CD4-positive, alpha-beta memory T cell (primary cell): ENCODE measurements at regions not wholly inside any gene's neighbourhood (a gene's known extent, or its start where the extent isn't known, plus 50 kb on each side); places are given as distances from the start of the nearest gene placed in this dataset.
"Not testable (repeated sequence)": the region's sequence is repeated elsewhere in the genome, so short reads cannot be mapped to it uniquely, and the experiment has no call there.

Experiments used
- CTCF ChIA-PET: fragments of 350-600 bp; sonication (Branson Sonifier 250); formaldehyde crosslinking; loops from one replicate; lab custom pipeline; 2021; ENCODE audit warnings: inconsistent platforms; ENCODE audit not compliant: partially characterized antibody; lab: Charles Lee
- POLR2A ChIA-PET: fragments of 350-600 bp; sonication (Branson Sonifier 250); formaldehyde crosslinking; loops from one replicate; lab custom pipeline; 2021; ENCODE audit not compliant: partially characterized antibody; lab: Charles Lee
- DNase-seq, 5 donors: peaks; one replicate each; pipeline versions ENCODE4 v3.0.0 to v3.0.0-alpha.2; 2020 to 2022; ENCODE audit warnings: mixed read lengths in 1 of 5
- H3K27ac ChIP-seq: one replicate; pipeline ENCODE4 v1.7.0; 2013; ENCODE audit warnings: low read depth, low read length
- H3K27me3 ChIP-seq: 2 replicates; pipeline ENCODE4 v1.7.0; 2013; ENCODE audit warnings: mild to moderate bottlenecking, low read length, moderate library complexity; ENCODE audit not compliant: insufficient read depth
- H3K36me3 ChIP-seq: 2 replicates; pipeline ENCODE4 v1.7.0; 2013; ENCODE audit warnings: mild to moderate bottlenecking, low read length, moderate library complexity; ENCODE audit not compliant: insufficient read depth
- H3K4me1 ChIP-seq: 2 replicates; pipeline ENCODE4 v1.7.0; 2013; ENCODE audit warnings: mild to moderate bottlenecking, low read length, moderate library complexity; ENCODE audit not compliant: insufficient read depth
- H3K4me3 ChIP-seq, 2 donors: one replicate each; pipeline ENCODE4 v1.7.0; 2013; ENCODE audit warnings: low read length in 2 of 2, mild to moderate bottlenecking in 1 of 2
- H3K9me3 ChIP-seq, 2 donors: one replicate each; pipeline ENCODE4 v1.7.0; 2013; ENCODE audit warnings: low read length in 2 of 2, control low read depth in 1 of 2; ENCODE audit not compliant: control insufficient read depth in 1 of 2
- H3K27ac Mint-ChIP-seq, 7 donors: one replicate each; pipeline ENCODE4 v1.8.0; 2020 to 2021; ENCODE audit warnings: mixed read lengths in 7 of 7, mild to moderate bottlenecking in 6 of 7, inconsistent platforms in 3 of 7, moderate library complexity in 3 of 7
- H3K27me3 Mint-ChIP-seq, 2 donors: one replicate each; pipeline ENCODE4 v1.8.0; 2020 to 2021; ENCODE audit warnings: mixed read lengths in 2 of 2
- H3K36me3 Mint-ChIP-seq, 2 donors: one replicate each; pipeline ENCODE4 v1.8.0; 2020 to 2021; ENCODE audit warnings: mixed read lengths in 2 of 2, inconsistent platforms in 1 of 2, mild to moderate bottlenecking in 1 of 2
- H3K4me1 Mint-ChIP-seq, 4 donors: one replicate each; pipeline ENCODE4 v1.8.0; 2020 to 2021; ENCODE audit warnings: mixed read lengths in 4 of 4, mild to moderate bottlenecking in 1 of 4
- H3K4me3 Mint-ChIP-seq, 8 donors: one replicate each; pipeline ENCODE4 v1.8.0; 2020 to 2021; ENCODE audit warnings: mixed read lengths in 8 of 8, mild to moderate bottlenecking in 7 of 8, moderate library complexity in 6 of 8, inconsistent platforms in 3 of 8
- H3K9me3 Mint-ChIP-seq, 8 donors: one replicate each; pipeline ENCODE4 v1.8.0; 2020 to 2021; ENCODE audit warnings: mixed read lengths in 8 of 8, mild to moderate bottlenecking in 5 of 8, inconsistent platforms in 3 of 8, moderate library complexity in 1 of 8
- intact Hi-C: fragments of 100-400 bp; cut with micrococcal nuclease; formaldehyde crosslinking; loops from one replicate; pipeline ENCODE4 v1.15.1; 2023

DNA sequence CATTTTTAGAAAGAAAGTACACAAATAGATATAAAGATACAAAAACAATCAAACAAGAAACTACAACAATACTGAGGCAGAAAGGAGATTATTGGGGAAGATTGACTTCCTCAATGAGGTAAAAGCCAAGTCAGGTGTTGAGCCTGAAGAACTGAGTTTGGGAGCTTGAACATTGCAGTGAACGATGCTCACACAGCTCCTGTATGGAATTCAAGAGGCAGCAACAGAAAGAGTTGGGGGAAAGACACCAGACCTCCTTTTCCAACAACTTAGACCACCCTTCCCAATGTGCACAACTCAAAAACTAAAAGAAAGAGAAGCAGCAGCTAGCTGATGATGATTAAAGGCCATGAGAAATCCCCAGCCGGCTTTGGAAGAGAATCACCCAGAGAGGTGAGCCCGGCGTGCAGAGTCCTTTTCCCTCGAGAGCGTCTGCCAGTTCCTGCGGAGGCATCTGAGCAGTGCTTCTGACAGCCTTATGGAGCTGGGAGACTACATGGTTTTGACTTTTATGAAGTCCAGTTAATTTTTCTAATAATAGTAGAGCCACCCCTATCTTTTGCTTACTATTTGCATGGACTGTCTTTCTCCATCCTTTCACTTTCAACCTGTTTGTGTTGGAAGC lies 106.9 kb upstream of the RFX8 start:
- no peaks in the 10 kb centered on the region for H3K27me3 ChIP-seq
- H3K36me3 Mint-ChIP-seq, result peaks cover 0 to 3% of the 10 kb centered on the region in 2 donors
- intact Hi-C loops, result no loop called here
- peaks cover 7 to 13% (median 10%) of the 10 kb centered on the region in 4 donors for H3K4me1 Mint-ChIP-seq
- H3K9me3 ChIP-seq, result no peaks in the 10 kb centered on the region
- H3K36me3 ChIP-seq, result no peaks in the 10 kb centered on the region
- H3K27ac Mint-ChIP-seq, result peak overlapping the region in 3 of 7 donors; percentile 16 to 65 (median 42)
- POLR2A ChIA-PET, result interaction anchor here (1.4 kb wide), 1 partner anchor 10 kb away, joined by 4 read pairs; no protein-coding TSS in a partner anchor
- no peaks in the 10 kb centered on the region for H3K27me3 Mint-ChIP-seq
- H3K4me3 Mint-ChIP-seq, result no peak overlapping the region
- CTCF ChIA-PET, result interaction anchor here (1.7 kb wide), 1 partner anchor 11 kb away, joined by 7 read pairs; no protein-coding TSS in a partner anchor
- peaks cover 5% of the 10 kb centered on the region for H3K4me1 ChIP-seq
- no peak for DNase-seq
- H3K27ac ChIP-seq, result no peak overlapping the region
- H3K9me3 Mint-ChIP-seq, result peaks cover 0 to 12% (median 2%) of the 10 kb centered on the region in 8 donors
- no peak overlapping the region for H3K4me3 ChIP-seq

DNA sequence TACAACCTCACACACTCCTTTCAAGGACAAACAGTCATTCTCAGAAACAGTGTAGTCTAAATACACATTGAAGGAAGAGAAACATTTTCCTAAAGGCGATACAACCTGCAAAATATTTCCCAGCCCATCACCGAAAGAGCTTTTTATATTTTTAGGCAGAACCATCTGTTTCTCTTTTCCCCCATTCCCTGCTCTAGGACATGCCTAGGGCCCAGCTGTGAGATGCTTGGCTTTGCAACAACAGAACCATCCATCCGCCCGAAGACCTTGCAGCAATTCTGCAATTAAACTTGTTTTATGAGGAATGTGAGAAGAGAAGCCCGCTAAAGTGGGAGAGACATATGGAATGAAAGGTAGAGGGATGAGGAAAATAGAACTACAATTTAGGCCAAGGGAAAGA lies 105.6 kb upstream of the RFX8 start:
- peak overlapping the region in 1 of 7 donors; percentile 19 for H3K27ac Mint-ChIP-seq
- H3K4me3 Mint-ChIP-seq, result no peak overlapping the region
- peaks cover 0 to 3% of the 10 kb centered on the region in 2 donors for H3K36me3 Mint-ChIP-seq
- Histone ChIP-seq H3K27me3 (no peaks in the 10 kb centered on the region), H3K4me3 (no peak overlapping the region), H3K36me3 (no peaks in the 10 kb centered on the region), H3K4me1 (peaks cover 5% of the 10 kb centered on the region), H3K27ac (no peak overlapping the region), H3K9me3 (no peaks in the 10 kb centered on the region)
- DNase-seq, result no peak
- POLR2A ChIA-PET, result no interaction called here
- peaks cover 0 to 12% (median 3%) of the 10 kb centered on the region in 8 donors for H3K9me3 Mint-ChIP-seq
- peaks cover 16 to 23% (median 18%) of the 10 kb centered on the region in 4 donors for H3K4me1 Mint-ChIP-seq
- CTCF ChIA-PET, result no interaction called here
- intact Hi-C loops, result no loop called here
- no peaks in the 10 kb centered on the region for H3K27me3 Mint-ChIP-seq

DNA sequence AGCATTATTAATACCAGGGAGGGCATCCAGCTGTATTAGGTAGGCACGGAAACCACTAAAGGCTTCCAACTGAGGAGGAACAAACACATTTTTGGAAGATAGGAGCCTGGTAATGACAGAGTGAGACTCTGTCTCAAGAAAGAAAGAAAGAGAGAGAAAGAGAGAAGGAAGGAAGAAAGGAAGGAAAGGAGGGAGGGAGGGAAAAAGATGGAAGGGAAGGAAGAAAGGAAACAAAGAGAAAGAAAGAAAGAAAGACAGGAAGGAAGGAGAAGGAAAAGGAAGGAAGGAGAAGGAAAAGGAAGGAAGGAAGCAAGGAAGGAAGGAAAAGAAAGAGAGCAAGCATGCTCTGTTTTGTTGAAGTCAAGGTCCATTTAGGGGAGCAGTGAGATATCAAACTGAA lies 103.8 kb upstream of the RFX8 start:
- DNase-seq, result no peak
- intact Hi-C loops, result no loop called here
- Histone ChIP-seq H3K27ac (no peak overlapping the region), H3K27me3 (no peaks in the 10 kb centered on the region), H3K36me3 (no peaks in the 10 kb centered on the region), H3K4me3 (no peak overlapping the region), H3K4me1 (peaks cover 5% of the 10 kb centered on the region), H3K9me3 (no peaks in the 10 kb centered on the region)
- ChIA-PET POLR2A (no interaction called here), CTCF (no interaction called here)
- H3K27me3 Mint-ChIP-seq, result no peaks in the 10 kb centered on the region
- H3K9me3 Mint-ChIP-seq, result peaks cover 0 to 9% (median 2%) of the 10 kb centered on the region in 8 donors
- H3K27ac Mint-ChIP-seq, result peak overlapping the region in 2 of 7 donors; percentile 38 to 42
- H3K4me1 Mint-ChIP-seq, result peaks cover 14 to 32% (median 25%) of the 10 kb centered on the region in 4 donors
- H3K36me3 Mint-ChIP-seq, result no peaks in the 10 kb centered on the region
- H3K4me3 Mint-ChIP-seq, result no peak overlapping the region

DNA sequence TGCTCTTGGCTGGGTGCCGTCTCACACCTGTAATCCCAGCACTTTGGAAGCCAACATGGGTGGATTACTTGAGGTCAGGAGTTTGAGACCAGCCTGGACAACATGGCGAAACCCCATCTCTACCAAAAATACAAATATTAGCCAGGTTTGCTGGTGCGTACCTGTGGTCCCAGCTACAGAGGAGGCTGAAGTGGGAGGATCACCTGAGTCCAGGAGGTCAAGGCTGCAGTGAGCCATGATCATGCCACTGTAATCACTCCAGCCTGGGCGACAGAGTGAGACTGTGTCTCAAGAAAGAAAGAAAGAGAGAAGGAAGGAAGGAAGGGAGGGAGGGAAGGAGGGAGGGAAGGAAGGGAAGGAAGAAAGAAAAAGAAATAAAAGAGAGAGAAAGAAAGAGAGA lies 103.2 kb upstream of the RFX8 start:
- CTCF ChIA-PET, H3K27me3 ChIP-seq, H3K27ac Mint-ChIP-seq, H3K36me3 ChIP-seq, H3K9me3 ChIP-seq, H3K4me1 ChIP-seq, H3K4me3 Mint-ChIP-seq, H3K4me3 ChIP-seq, H3K36me3 Mint-ChIP-seq, H3K27ac ChIP-seq, intact Hi-C loops, H3K9me3 Mint-ChIP-seq, POLR2A ChIA-PET, DNase-seq, H3K27me3 Mint-ChIP-seq: not testable (repeated sequence)
- H3K4me1 Mint-ChIP-seq, result peaks cover 14 to 32% (median 26%) of the 10 kb centered on the region in 4 donors

DNA sequence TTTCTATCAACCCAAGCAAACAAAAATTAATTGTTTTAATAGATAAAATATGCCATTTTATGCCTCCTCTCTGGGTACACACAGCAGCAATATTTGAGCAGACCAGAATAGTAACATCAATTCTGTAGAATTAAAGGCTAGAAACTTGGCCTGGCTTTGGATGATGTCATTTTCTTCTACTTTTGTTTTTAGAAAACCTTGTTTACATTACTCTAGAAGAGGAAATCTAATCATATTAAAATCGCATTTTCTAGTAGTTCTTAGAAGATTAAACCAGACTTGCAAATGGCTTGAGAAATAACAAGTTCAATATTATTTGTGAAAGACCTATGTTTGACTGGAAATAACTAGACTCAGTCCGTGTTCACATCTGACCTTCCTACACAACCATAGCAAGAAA lies 102.3 kb upstream of the RFX8 start:
- peak overlapping the region in 1 of 8 donors; percentile 15 for H3K4me3 Mint-ChIP-seq
- H3K27ac Mint-ChIP-seq, result no peak overlapping the region
- H3K4me1 Mint-ChIP-seq, result peaks cover 19 to 37% (median 29%) of the 10 kb centered on the region in 4 donors
- peaks cover 5% of the 10 kb centered on the region for H3K4me1 ChIP-seq
- POLR2A ChIA-PET, result no interaction called here
- intact Hi-C loops, result no loop called here
- no peak overlapping the region for H3K27ac ChIP-seq
- peaks cover 0 to 4% (median under 1%) of the 10 kb centered on the region in 8 donors for H3K9me3 Mint-ChIP-seq
- no peaks in the 10 kb centered on the region for H3K9me3 ChIP-seq
- H3K27me3 ChIP-seq, result no peaks in the 10 kb centered on the region
- no peak overlapping the region for H3K4me3 ChIP-seq
- CTCF ChIA-PET, result no interaction called here
- no peaks in the 10 kb centered on the region for H3K36me3 ChIP-seq
- no peak for DNase-seq
- H3K36me3 Mint-ChIP-seq, result no peaks in the 10 kb centered on the region
- H3K27me3 Mint-ChIP-seq, result no peaks in the 10 kb centered on the region

DNA sequence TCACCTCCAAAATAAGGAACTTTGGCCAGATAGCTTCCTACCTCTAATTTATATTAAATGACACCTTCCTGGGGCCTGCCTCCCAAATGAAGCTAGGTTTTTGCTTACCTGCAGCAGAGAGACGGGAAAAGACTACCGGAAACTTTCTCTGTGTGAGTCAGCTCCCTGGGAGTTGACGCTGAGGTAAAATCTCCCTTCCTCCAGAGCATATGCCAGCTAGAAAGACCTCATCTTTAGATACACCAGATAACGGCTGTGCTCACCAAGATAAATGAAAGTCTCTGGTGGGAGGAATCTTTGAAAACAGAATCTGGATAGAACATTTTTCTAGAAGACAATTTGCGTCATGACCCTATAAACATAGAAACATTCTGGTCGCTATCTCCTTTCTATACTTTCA lies 99.7 kb upstream of the RFX8 start:
- intact Hi-C loops, result loop anchor here (5.0 kb wide), 1 partner anchor 78 kb away; no protein-coding TSS in a partner anchor
- H3K4me1 Mint-ChIP-seq, result peaks cover 27 to 61% (median 45%) of the 10 kb centered on the region in 4 donors
- Histone ChIP-seq H3K27me3 (no peaks in the 10 kb centered on the region), H3K36me3 (no peaks in the 10 kb centered on the region), H3K27ac (no peak overlapping the region), H3K9me3 (no peaks in the 10 kb centered on the region), H3K4me1 (peaks cover 21% of the 10 kb centered on the region), H3K4me3 (no peak overlapping the region)
- H3K4me3 Mint-ChIP-seq, result no peak overlapping the region
- POLR2A ChIA-PET, result no interaction called here
- H3K27ac Mint-ChIP-seq, result peak overlapping the region in 1 of 7 donors; percentile 10
- H3K36me3 Mint-ChIP-seq, result no peaks in the 10 kb centered on the region
- H3K27me3 Mint-ChIP-seq, result no peaks in the 10 kb centered on the region
- CTCF ChIA-PET, result no interaction called here
- H3K9me3 Mint-ChIP-seq, result peaks cover 0 to 4% (median 0%) of the 10 kb centered on the region in 8 donors
- DNase-seq, result no peak

DNA sequence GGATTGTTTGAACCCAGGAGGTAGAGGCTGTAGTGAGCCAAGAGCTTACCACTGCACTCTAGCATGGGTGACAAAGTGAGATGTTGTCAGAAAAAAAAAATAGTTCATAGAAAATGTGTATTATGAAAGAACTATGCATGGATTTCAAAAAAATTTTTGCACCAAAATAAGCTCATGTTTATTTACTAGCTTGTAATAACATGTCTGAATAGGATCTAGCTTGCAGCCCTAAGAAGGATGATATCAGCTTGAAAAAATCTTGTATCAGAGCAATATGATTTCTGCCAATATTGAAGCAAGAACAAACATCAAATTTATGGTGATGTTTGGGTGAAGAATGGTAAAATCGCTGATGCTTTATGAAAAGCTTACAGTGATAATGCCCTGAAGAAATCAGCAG lies 97.0 kb upstream of the RFX8 start:
- Histone ChIP-seq H3K4me1 (peaks cover 19% of the 10 kb centered on the region), H3K36me3 (no peaks in the 10 kb centered on the region), H3K4me3 (no peak overlapping the region), H3K27ac (no peak overlapping the region), H3K9me3 (no peaks in the 10 kb centered on the region), H3K27me3 (no peaks in the 10 kb centered on the region)
- no peaks in the 10 kb centered on the region for H3K27me3 Mint-ChIP-seq
- intact Hi-C loops, result loop anchor here (1.0 to 5.0 kb wide), 4 partner anchors 80 to 251 kb away; no protein-coding TSS in a partner anchor
- peaks cover 0 to 6% (median 0%) of the 10 kb centered on the region in 8 donors for H3K9me3 Mint-ChIP-seq
- POLR2A ChIA-PET, result interaction anchor here (1.1 to 2.4 kb wide), 4 partner anchors 10 to 128 kb away, joined by 3 to 8 read pairs (median 6); partner anchors contain the start of genes MAP4K4 and RFX8
- DNase-seq, result no peak
- H3K27ac Mint-ChIP-seq, result peak overlapping the region in 2 of 7 donors; percentile 1 to 6
- peak overlapping the region in 1 of 8 donors; percentile 4 for H3K4me3 Mint-ChIP-seq
- CTCF ChIA-PET, result interaction anchor here (0.9 to 2.8 kb wide), 9 partner anchors 10 to 259 kb away, joined by 3 to 8 read pairs (median 4); partner anchors contain the start of gene MAP4K4
- peaks cover 21 to 62% (median 44%) of the 10 kb centered on the region in 4 donors for H3K4me1 Mint-ChIP-seq
- no peaks in the 10 kb centered on the region for H3K36me3 Mint-ChIP-seq
